ENCODE measurements at regions not wholly inside any gene's neighbourhood (a gene's known extent, or its start where the extent isn't known, plus 50 kb on each side); places are given as distances from the start of the nearest gene placed in this dataset.

DNA sequence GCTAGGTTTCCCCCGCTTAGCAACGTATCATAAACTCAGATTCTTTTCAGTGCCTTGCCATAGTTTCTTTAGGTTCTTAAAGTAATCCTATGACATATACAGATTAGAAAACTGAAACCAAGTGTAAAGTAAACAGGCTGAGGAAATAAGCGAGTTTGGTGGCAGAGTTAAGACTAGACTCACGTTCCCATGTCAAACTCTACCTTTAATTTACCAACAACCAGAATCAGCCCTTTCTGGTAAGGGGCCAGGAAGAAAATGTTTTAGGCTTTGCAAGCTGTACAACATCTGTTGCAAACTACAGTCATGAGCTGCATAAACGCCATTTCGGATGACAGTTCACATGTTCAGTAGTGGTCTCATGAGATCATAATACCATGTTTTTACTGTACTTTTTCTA, 128.0 kb upstream of the PRICKLE2 start:
- H3K4me3 Mint-ChIP-seq (ENCODE audit: unreplicated experiment): no peak overlapping the region
- TF ChIP-seq, protein P1, sequence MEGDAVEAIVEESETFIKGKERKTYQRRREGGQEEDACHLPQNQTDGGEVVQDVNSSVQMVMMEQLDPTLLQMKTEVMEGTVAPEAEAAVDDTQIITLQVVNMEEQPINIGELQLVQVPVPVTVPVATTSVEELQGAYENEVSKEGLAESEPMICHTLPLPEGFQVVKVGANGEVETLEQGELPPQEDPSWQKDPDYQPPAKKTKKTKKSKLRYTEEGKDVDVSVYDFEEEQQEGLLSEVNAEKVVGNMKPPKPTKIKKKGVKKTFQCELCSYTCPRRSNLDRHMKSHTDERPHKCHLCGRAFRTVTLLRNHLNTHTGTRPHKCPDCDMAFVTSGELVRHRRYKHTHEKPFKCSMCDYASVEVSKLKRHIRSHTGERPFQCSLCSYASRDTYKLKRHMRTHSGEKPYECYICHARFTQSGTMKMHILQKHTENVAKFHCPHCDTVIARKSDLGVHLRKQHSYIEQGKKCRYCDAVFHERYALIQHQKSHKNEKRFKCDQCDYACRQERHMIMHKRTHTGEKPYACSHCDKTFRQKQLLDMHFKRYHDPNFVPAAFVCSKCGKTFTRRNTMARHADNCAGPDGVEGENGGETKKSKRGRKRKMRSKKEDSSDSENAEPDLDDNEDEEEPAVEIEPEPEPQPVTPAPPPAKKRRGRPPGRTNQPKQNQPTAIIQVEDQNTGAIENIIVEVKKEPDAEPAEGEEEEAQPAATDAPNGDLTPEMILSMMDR (IDR thresholded peaks at IDR 0.05): no peak
- peaks cover 58% of the 10 kb centered on the region for H3K4me1 Mint-ChIP-seq (ENCODE audit: unreplicated experiment)
- no peaks in the 10 kb centered on the region for H3K9me3 Mint-ChIP-seq (ENCODE audit: unreplicated experiment)
- H3K27me3 Mint-ChIP-seq (ENCODE audit: unreplicated experiment): no peaks in the 10 kb centered on the region
- H3K27ac Mint-ChIP-seq (ENCODE audit: unreplicated experiment): peak overlapping the region; percentile 86
- H3K36me3 Mint-ChIP-seq (ENCODE audit: unreplicated experiment): no peaks in the 10 kb centered on the region
- no peak for DNase-seq (ENCODE audit: extremely low spot score, unreplicated experiment)

DNA sequence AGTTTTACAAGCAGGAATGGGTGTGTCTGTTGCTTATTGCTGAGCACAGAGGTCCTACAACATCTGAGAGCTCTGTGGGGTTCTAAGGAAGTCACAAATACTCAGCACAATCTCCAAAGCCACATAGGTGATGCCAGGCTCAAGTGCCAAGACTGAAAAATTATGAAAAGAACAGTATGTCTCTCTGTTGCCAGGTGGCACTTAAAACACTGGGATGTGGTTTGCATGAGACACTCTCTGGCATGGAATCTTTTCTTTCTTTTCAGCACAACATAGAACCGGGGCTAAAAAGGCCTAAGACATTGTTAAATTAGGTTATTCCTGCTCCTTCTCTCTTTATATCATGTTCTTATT, 127.3 kb upstream of the PRICKLE2 start:
- DNase-seq (ENCODE audit: extremely low spot score, unreplicated experiment): no peak
- no peak overlapping the region for H3K4me3 Mint-ChIP-seq (ENCODE audit: unreplicated experiment)
- no peaks in the 10 kb centered on the region for H3K9me3 Mint-ChIP-seq (ENCODE audit: unreplicated experiment)
- TF ChIP-seq, protein P1 (IDR thresholded peaks at IDR 0.05): no peak
- no peaks in the 10 kb centered on the region for H3K27me3 Mint-ChIP-seq (ENCODE audit: unreplicated experiment)
- peak overlapping the region; percentile 86 for H3K27ac Mint-ChIP-seq (ENCODE audit: unreplicated experiment)
- H3K36me3 Mint-ChIP-seq (ENCODE audit: unreplicated experiment): no peaks in the 10 kb centered on the region
- peaks cover 58% of the 10 kb centered on the region for H3K4me1 Mint-ChIP-seq (ENCODE audit: unreplicated experiment)

DNA sequence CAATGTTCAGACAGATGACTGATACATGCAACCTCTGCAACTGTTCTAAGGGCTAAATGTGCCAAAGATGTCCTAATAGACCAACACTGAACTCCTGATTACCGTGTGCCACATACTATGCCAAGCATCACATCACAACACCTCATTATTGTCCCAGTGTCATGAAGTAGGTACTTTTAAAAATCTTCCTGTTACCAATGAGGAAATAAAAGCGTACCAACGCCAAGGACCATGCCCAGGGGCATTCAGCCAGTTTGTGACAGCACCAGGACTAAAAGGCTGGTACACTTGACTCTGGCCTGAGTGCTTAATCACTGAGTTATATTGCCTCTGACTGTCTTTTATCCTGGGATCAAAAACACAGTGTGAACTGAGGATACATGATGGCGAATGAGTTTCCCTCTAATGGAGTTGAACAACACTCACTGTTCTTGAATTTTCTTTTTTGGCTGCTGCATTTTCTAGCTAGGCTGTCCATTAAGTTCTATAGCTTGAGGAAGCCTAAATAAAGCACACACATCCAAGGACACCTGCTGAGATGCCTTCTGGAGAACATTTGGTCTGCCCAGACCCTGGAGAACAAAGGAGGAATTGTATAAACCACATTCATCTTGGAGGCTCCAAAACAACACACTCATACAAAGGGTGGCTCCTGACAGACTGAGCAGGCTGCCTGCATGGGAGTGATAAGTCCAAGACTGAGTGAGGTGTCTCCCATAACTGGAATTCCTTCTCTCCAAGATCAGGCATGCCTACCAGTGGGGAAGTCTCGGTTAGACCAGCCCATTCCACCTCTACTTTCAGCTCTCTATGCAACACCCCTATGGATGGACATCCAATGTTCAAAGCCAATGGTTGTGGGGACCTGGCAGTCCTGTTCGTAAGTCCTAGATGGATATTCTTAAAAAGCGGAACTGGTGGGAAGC, 126.7 kb upstream of the PRICKLE2 start:
- TF ChIP-seq, protein P1 (IDR thresholded peaks at IDR 0.05): no peak
- Mint-ChIP-seq H3K4me3 (ENCODE audit: unreplicated experiment) (no peak overlapping the region), H3K4me1 (ENCODE audit: unreplicated experiment) (peaks cover 62% of the 10 kb centered on the region), H3K27ac (ENCODE audit: unreplicated experiment) (peak overlapping the region; percentile 86), H3K9me3 (ENCODE audit: unreplicated experiment) (no peaks in the 10 kb centered on the region), H3K27me3 (ENCODE audit: unreplicated experiment) (no peaks in the 10 kb centered on the region), H3K36me3 (ENCODE audit: unreplicated experiment) (no peaks in the 10 kb centered on the region)
- no peak for DNase-seq (ENCODE audit: extremely low spot score, unreplicated experiment)

DNA sequence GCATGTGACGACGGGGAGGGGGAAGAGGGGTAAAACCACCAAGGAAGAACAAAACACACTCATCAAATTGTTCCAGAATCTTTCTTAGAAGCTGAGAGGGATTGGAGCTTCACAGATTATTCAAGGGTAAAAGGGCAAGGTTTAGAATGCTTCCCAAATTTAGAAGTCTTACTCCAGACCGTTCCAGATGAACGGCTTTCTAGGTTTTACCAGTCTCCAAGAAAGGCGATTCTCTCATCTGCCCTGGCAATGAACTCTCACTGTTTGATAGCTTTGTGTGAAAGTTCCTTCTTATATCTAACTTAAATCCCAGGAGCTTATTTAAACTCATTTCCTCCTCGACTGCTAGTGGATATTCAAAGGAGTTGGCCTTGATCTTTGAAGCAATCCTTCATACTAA, 124.3 kb upstream of the PRICKLE2 start:
- peaks cover 58% of the 10 kb centered on the region for H3K4me1 Mint-ChIP-seq (ENCODE audit: unreplicated experiment)
- no peaks in the 10 kb centered on the region for H3K27me3 Mint-ChIP-seq (ENCODE audit: unreplicated experiment)
- H3K4me3 Mint-ChIP-seq (ENCODE audit: unreplicated experiment): no peak overlapping the region
- TF ChIP-seq, protein P1 (IDR thresholded peaks at IDR 0.05): no peak
- H3K27ac Mint-ChIP-seq (ENCODE audit: unreplicated experiment): no peak overlapping the region
- no peak for DNase-seq (ENCODE audit: extremely low spot score, unreplicated experiment)
- no peaks in the 10 kb centered on the region for H3K36me3 Mint-ChIP-seq (ENCODE audit: unreplicated experiment)
- no peaks in the 10 kb centered on the region for H3K9me3 Mint-ChIP-seq (ENCODE audit: unreplicated experiment)

DNA sequence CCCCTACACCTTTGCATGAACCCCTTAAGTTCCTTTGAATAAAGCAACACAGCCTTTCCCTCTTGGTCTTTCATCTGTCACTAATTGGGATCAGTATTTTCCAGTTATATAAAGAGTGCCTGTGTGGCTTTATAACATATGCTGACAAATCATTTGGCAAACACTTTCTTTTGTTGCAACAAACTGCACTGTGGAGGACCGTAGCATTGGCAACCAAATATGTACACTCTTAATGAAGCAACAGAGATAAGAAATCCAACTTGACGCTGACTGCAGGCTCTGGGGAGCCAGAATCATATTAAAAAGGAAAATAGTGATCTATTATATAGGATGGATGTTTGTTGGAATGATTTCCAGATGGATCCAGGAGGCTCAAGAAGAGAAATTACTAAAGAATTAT, 120.1 kb upstream of the PRICKLE2 start:
- no peak for DNase-seq (ENCODE audit: extremely low spot score, unreplicated experiment)
- TF ChIP-seq, protein P1 (IDR thresholded peaks at IDR 0.05): no peak
- H3K9me3 Mint-ChIP-seq (ENCODE audit: unreplicated experiment): no peaks in the 10 kb centered on the region
- H3K4me1 Mint-ChIP-seq (ENCODE audit: unreplicated experiment): peaks cover 59% of the 10 kb centered on the region
- peak overlapping the region; percentile 84 for H3K27ac Mint-ChIP-seq (ENCODE audit: unreplicated experiment)
- H3K4me3 Mint-ChIP-seq (ENCODE audit: unreplicated experiment): no peak overlapping the region
- H3K36me3 Mint-ChIP-seq (ENCODE audit: unreplicated experiment): no peaks in the 10 kb centered on the region
- H3K27me3 Mint-ChIP-seq (ENCODE audit: unreplicated experiment): no peaks in the 10 kb centered on the region
